ENCODE measurements at regions not wholly inside any gene's neighbourhood (a gene's known extent, or its start where the extent isn't known, plus 50 kb on each side); places are given as distances from the start of the nearest gene placed in this dataset.

DNA sequence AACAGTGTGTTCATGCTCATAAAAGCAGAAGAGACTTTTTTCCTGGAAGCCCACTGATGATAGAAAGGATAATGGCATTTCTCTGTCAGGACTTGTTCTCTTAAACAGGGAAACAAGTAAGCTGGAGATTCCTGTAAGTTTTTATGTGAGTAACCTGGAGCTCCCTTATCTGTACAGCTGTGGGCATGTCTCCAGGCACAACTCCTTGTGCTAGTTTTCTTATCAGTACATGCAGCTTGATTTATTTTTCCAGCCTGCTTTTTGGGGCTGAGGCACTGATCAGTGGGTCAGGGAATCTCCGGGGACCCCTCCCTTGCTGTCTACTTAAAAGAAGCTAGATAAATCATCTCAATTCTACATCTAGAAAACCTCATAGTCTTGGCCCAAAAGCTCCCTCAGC lies 64.7 kb upstream of the UTY start:
- TF ChIP-seq, protein P1, sequence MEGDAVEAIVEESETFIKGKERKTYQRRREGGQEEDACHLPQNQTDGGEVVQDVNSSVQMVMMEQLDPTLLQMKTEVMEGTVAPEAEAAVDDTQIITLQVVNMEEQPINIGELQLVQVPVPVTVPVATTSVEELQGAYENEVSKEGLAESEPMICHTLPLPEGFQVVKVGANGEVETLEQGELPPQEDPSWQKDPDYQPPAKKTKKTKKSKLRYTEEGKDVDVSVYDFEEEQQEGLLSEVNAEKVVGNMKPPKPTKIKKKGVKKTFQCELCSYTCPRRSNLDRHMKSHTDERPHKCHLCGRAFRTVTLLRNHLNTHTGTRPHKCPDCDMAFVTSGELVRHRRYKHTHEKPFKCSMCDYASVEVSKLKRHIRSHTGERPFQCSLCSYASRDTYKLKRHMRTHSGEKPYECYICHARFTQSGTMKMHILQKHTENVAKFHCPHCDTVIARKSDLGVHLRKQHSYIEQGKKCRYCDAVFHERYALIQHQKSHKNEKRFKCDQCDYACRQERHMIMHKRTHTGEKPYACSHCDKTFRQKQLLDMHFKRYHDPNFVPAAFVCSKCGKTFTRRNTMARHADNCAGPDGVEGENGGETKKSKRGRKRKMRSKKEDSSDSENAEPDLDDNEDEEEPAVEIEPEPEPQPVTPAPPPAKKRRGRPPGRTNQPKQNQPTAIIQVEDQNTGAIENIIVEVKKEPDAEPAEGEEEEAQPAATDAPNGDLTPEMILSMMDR (conservative IDR thresholded peaks at IDR 0.05 in 1 of 2, IDR thresholded peaks at IDR 0.05 in 1 of 2; ENCODE audit: low read depth in 1 of 2, low read length in 2 of 2) = no peak
- TF ChIP-seq EZH2 (IDR thresholded peaks at IDR 0.05; ENCODE audit: low read length, missing control alignments) = no peak

Data from fibroblast of lung (primary cell).